Spleen (tissue), 7 donors: ENCODE measurements at regions not wholly inside any gene's neighbourhood (a gene's known extent, or its start where the extent isn't known, plus 50 kb on each side); places are given as distances from the start of the nearest gene placed in this dataset.

Experiments
- CTCF ChIP-seq, 11 experiments: fragments of 200-600 bp in 7 of 11; fragments of 450-650 bp in 4 of 11; sonication (generic) in 4 of 11; IDR thresholded peaks in 8 of 11; conservative IDR thresholded peaks in 3 of 11; 1 replicate in 7 of 11; 2 replicates in 4 of 11; pipeline versions ENCODE4 v1.4.0 to v1.8.0; 2016 to 2021; ENCODE audit warnings: antibody characterized with exemption in 11 of 11, inconsistent platforms in 4 of 11, mild to moderate bottlenecking in 1 of 11
- POLR2A ChIP-seq, 3 donors: fragments of 450-650 bp; IDR thresholded peaks; one replicate each; pipeline ENCODE4 v1.5.1; 2017; ENCODE audit warnings: antibody characterized with exemption in 3 of 3, mild to moderate bottlenecking in 1 of 3
- donor health status: DM: no; HTN: no; CAD: no; lungs with moderate emphysema.
- donor health status: DM: no; HTN: no; CAD: no.
- donor health status: DM: no; HTN: no; CAD: no.

GRCh38 chr1:90579212-90579802 lies 137.8 kb downstream of the BARHL2 start:
- TF ChIP-seq POLR2A (IDR thresholded peaks at IDR 0.05) (no peak), CTCF (IDR thresholded peaks at IDR 0.05 in 8 of 11, conservative IDR thresholded peaks at IDR 0.05 in 3 of 11) (peak; percentile 15 to 77 (median 59))
